H1 (cell line): ENCODE measurements at regions not wholly inside any gene's neighbourhood (a gene's known extent, or its start where the extent isn't known, plus 50 kb on each side); places are given as distances from the start of the nearest gene placed in this dataset.
"Not testable (repeated sequence)": the region's sequence is repeated elsewhere in the genome, so short reads cannot be mapped to it uniquely, and the experiment has no call there.

Experiments used
- CBX8 ChIP-seq: fragments of 300-800, 300-1000 bp; sonication (generic); IDR thresholded peaks from 2 replicates; pipeline ENCODE4 v1.7.1; 2016; ENCODE audit warnings: low read depth, low read length, borderline replicate concordance
- CHD2 ChIP-seq: IDR thresholded peaks from 2 replicates; pipeline ENCODE4 v1.6.1; 2012; ENCODE audit warnings: low read length, improper control_type of control experiment
- CREB1 ChIP-seq: IDR thresholded peaks from 2 replicates; pipeline ENCODE4 v1.6.1; 2012; ENCODE audit warnings: inconsistent platforms
- EP300 ChIP-seq, 2 experiments: IDR thresholded peaks; 1 replicate in 1 of 2; 2 replicates in 1 of 2; pipeline ENCODE4 v1.6.1; 2011 to 2012; ENCODE audit warnings: low read depth in 2 of 2, low read length in 2 of 2, mild to moderate bottlenecking in 2 of 2, borderline replicate concordance in 1 of 2, inconsistent platforms in 1 of 2, moderate library complexity in 1 of 2
- TAF1 ChIP-seq: IDR thresholded peaks from 2 replicates; pipeline ENCODE4 v1.6.1; 2011; ENCODE audit warnings: mild to moderate bottlenecking, low read depth, low read length
- YY1 ChIP-seq: IDR thresholded peaks from 2 replicates; pipeline ENCODE4 v1.6.1; 2011; ENCODE audit warnings: low read depth, mild to moderate bottlenecking, low read length
- TF ChIP-seq, protein P1 (sequence below), 3 experiments: IDR thresholded peaks; 1 replicate in 2 of 3; 2 replicates in 1 of 3; pipeline versions ENCODE4 v1.5.1 to v1.6.1; 2011; ENCODE audit warnings: low read length in 3 of 3, mild to moderate bottlenecking in 3 of 3, inconsistent platforms in 2 of 3, low read depth in 1 of 3, moderate library complexity in 1 of 3; ENCODE audit not compliant: insufficient read depth in 1 of 3; ENCODE audit errors: control extremely low read depth in 1 of 3
- TF ChIP-seq, protein P2 (sequence below): IDR thresholded peaks from 2 replicates; pipeline ENCODE4 v1.6.1; 2011; ENCODE audit warnings: low read depth, mild to moderate bottlenecking, low read length; ENCODE audit not compliant: insufficient read depth

DNA sequence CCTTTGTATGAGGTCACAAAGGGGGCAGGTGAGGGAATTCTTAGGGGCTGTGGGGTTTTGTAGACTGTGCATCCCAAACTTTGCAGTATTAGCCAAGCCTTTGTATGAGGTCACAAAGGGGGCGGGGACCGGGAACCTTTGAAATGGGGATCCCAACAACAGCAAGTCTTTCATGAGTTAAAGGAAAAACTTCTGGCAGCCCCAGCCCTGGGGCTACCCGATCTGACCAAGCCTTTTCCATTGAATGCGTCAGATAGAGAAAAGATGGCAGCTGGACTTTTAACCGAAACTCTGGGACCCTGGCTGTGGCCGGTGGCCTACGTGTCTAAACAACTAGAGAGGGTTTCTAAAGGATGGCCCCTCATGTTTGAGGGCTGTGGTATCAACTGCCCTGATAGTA is 79.0 kb upstream of the RUBCNL start:
- TF ChIP-seq TAF1; CREB1; YY1; EP300 (IDR thresholded peaks at IDR 0.05; ENCODE audit: borderline replicate concordance in 1 of 2, low read depth in 2 of 2, low read length in 2 of 2); CBX8; CHD2: not testable (repeated sequence)
- TF ChIP-seq, protein P1, sequence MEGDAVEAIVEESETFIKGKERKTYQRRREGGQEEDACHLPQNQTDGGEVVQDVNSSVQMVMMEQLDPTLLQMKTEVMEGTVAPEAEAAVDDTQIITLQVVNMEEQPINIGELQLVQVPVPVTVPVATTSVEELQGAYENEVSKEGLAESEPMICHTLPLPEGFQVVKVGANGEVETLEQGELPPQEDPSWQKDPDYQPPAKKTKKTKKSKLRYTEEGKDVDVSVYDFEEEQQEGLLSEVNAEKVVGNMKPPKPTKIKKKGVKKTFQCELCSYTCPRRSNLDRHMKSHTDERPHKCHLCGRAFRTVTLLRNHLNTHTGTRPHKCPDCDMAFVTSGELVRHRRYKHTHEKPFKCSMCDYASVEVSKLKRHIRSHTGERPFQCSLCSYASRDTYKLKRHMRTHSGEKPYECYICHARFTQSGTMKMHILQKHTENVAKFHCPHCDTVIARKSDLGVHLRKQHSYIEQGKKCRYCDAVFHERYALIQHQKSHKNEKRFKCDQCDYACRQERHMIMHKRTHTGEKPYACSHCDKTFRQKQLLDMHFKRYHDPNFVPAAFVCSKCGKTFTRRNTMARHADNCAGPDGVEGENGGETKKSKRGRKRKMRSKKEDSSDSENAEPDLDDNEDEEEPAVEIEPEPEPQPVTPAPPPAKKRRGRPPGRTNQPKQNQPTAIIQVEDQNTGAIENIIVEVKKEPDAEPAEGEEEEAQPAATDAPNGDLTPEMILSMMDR (IDR thresholded peaks at IDR 0.05; ENCODE audit: control extremely low read depth in 1 of 3, insufficient read depth in 1 of 3, low read depth in 1 of 3, low read length in 3 of 3), result not testable (repeated sequence)
- TF ChIP-seq, protein P2, sequence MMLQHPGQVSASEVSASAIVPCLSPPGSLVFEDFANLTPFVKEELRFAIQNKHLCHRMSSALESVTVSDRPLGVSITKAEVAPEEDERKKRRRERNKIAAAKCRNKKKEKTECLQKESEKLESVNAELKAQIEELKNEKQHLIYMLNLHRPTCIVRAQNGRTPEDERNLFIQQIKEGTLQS, result not testable (repeated sequence)
